HEK293 (cell line): ENCODE measurements at regions not wholly inside any gene's neighbourhood (a gene's known extent, or its start where the extent isn't known, plus 50 kb on each side); places are given as distances from the start of the nearest gene placed in this dataset.

ENCODE experiments used
- CTCF ChIA-PET: fragments of 350-600 bp; formaldehyde crosslinking; extraction: SDS; loops from one replicate; lab custom pipeline; 2021; ENCODE audit warnings: antibody characterized with exemption; lab: Yijun Ruan, JAX
- POLR2A ChIA-PET: fragments of 300-600 bp; formaldehyde crosslinking; extraction: SDS; loops from one replicate; lab custom pipeline; 2020; ENCODE audit warnings: antibody characterized with exemption, inconsistent platforms; lab: Yijun Ruan, JAX
- H3K27ac ChIP-seq: fragments of 200-500 bp; sonication (Bioruptor generic); 2 replicates; pipeline ENCODE4 v1.5.1; 2014; ENCODE audit warnings: low read depth, low read length, control low read depth, inconsistent platforms; ENCODE audit errors: extremely low read depth
- H3K36me3 ChIP-seq, 2 experiments: fragments of 200-500 bp in 1 of 2; sonication (Bioruptor generic) in 1 of 2; 1 replicate in 1 of 2; 2 replicates in 1 of 2; pipeline ENCODE4 v1.5.1; 2014 to 2017; ENCODE audit warnings: inconsistent platforms in 2 of 2, low read length in 2 of 2; ENCODE audit not compliant: control insufficient read depth in 2 of 2, insufficient read depth in 1 of 2
- H3K4me1 ChIP-seq: fragments of 200-500 bp; sonication (Bioruptor generic); 2 replicates; pipeline ENCODE4 v1.5.1; 2014; ENCODE audit warnings: mild to moderate bottlenecking, low read length, inconsistent platforms; ENCODE audit not compliant: control insufficient read depth, insufficient read depth
- H3K4me3 ChIP-seq: 2 replicates; pipeline ENCODE4 v1.5.1; 2011; ENCODE audit warnings: low read depth, mild to moderate bottlenecking, control low read depth, low read length, moderate library complexity
- H3K9me3 ChIP-seq: fragments of 200-500 bp; sonication (Bioruptor generic); 2 replicates; pipeline ENCODE4 v1.5.1; 2014; ENCODE audit warnings: low read depth, low read length, inconsistent platforms; ENCODE audit not compliant: control insufficient read depth, insufficient read depth
- KLF16 ChIP-seq: fragments of 450-650 bp; formaldehyde crosslinking; IDR thresholded peaks from 2 replicates; pipeline ENCODE4 v1.5.1; 2017; ENCODE audit warnings: missing biosample characterization, missing genetic modification characterization
- MZF1 ChIP-seq: fragments of 450-650 bp; formaldehyde crosslinking; IDR thresholded peaks from 2 replicates; pipeline ENCODE4 v1.5.1; 2017; ENCODE audit warnings: missing biosample characterization, missing genetic modification characterization, borderline replicate concordance
- PRDM1 ChIP-seq: fragments of 450-650 bp; formaldehyde crosslinking; IDR thresholded peaks from 2 replicates; pipeline ENCODE4; 2016; ENCODE audit warnings: missing biosample characterization, missing genetic modification characterization
- RBAK ChIP-seq: fragments of 450-650 bp; formaldehyde crosslinking; IDR thresholded peaks from 2 replicates; pipeline ENCODE4 v1.5.1; 2016; ENCODE audit warnings: missing biosample characterization, missing genetic modification characterization
- SCRT2 ChIP-seq: fragments of 450-650 bp; formaldehyde crosslinking; IDR thresholded peaks from 2 replicates; pipeline ENCODE4 v1.5.1; 2016; ENCODE audit warnings: missing biosample characterization, missing genetic modification characterization
- TCF7L2 ChIP-seq: IDR thresholded peaks from 2 replicates; pipeline ENCODE4 v1.6.1; 2011; ENCODE audit warnings: low read depth, mild to moderate bottlenecking, inconsistent platforms, low read length, moderate library complexity, borderline replicate concordance
- ZBTB20 ChIP-seq: fragments of 450-650 bp; formaldehyde crosslinking; IDR thresholded peaks from 2 replicates; pipeline ENCODE4 v1.5.1; 2016; ENCODE audit warnings: missing biosample characterization, missing genetic modification characterization
- ZNF112 ChIP-seq: fragments of 450-650 bp; formaldehyde crosslinking; IDR thresholded peaks from 2 replicates; pipeline ENCODE4 v1.5.0; 2017; ENCODE audit warnings: missing biosample characterization, missing genetic modification characterization
- ZNF174 ChIP-seq: fragments of 450-650 bp; formaldehyde crosslinking; IDR thresholded peaks from 2 replicates; pipeline ENCODE4 v1.5.0; 2017; ENCODE audit warnings: missing biosample characterization, mild to moderate bottlenecking, missing genetic modification characterization
- ZNF302 ChIP-seq: fragments of 450-650 bp; formaldehyde crosslinking; IDR thresholded peaks from 2 replicates; pipeline ENCODE4 v1.5.1; 2016; ENCODE audit warnings: missing biosample characterization, missing genetic modification characterization, low read depth
- ZNF394 ChIP-seq: fragments of 450-650 bp; formaldehyde crosslinking; IDR thresholded peaks from 2 replicates; pipeline ENCODE4 v1.5.1; 2016; ENCODE audit warnings: missing biosample characterization, missing genetic modification characterization, mild to moderate bottlenecking, moderate library complexity, borderline replicate concordance
- ZNF501 ChIP-seq: fragments of 450-650 bp; formaldehyde crosslinking; IDR thresholded peaks from 2 replicates; pipeline ENCODE4 v1.5.1; 2016; ENCODE audit warnings: missing biosample characterization, missing genetic modification characterization
- ZNF660 ChIP-seq: fragments of 450-650 bp; IDR thresholded peaks from 2 replicates; pipeline ENCODE4 v1.5.1; 2018; ENCODE audit warnings: missing biosample characterization, mild to moderate bottlenecking, missing genetic modification characterization
- TF ChIP-seq, protein P1 (sequence below): fragments of 450-650 bp; formaldehyde crosslinking; IDR thresholded peaks from 2 replicates; pipeline ENCODE4 v1.5.1; 2016; ENCODE audit warnings: missing biosample characterization, missing genetic modification characterization
- TF ChIP-seq, protein P2 (sequence below): fragments of 450-650 bp; formaldehyde crosslinking; IDR thresholded peaks from 2 replicates; pipeline ENCODE4 v1.5.1; 2016; ENCODE audit warnings: missing biosample characterization, missing genetic modification characterization, low read depth
- TF ChIP-seq, protein P3 (sequence below): fragments of 450-650 bp; formaldehyde crosslinking; IDR thresholded peaks from 2 replicates; pipeline ENCODE4 v1.5.0; 2017; ENCODE audit warnings: missing biosample characterization, missing genetic modification characterization, borderline replicate concordance
- TF ChIP-seq, protein P4 (sequence below): fragments of 450-650 bp; formaldehyde crosslinking; IDR thresholded peaks from 2 replicates; pipeline ENCODE4 v1.5.1; 2017; ENCODE audit warnings: missing biosample characterization, missing genetic modification characterization
- TF ChIP-seq, protein P5 (sequence below): fragments of 450-650 bp; formaldehyde crosslinking; IDR thresholded peaks from 2 replicates; pipeline ENCODE4 v1.5.1; 2016; ENCODE audit warnings: missing biosample characterization, missing genetic modification characterization
- TF ChIP-seq, protein P6 (sequence below): fragments of 450-650 bp; formaldehyde crosslinking; IDR thresholded peaks from 2 replicates; pipeline ENCODE4 v1.5.1; 2016; ENCODE audit warnings: missing biosample characterization, missing genetic modification characterization

DNA sequence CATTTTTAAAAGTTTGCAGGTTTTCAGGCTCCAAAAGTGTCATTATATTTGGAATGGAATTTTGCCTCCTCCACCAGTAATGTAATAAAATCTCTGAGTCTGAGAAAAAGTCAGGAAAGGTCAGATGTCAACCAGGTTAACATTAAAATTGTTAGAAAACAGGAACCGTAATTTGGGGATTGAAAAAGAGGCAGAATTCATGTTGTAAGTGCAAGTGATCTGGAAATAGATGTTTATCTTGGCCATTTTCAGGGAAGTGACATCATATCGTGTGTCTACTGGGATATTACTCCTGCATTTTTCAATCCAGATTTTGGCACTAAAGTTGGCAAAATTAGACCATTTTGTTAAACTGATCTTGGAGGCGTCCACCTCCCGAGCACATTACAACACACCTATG, 428.5 kb upstream of the MGMT start:
- H3K36me3 ChIP-seq: no peaks in the 10 kb centered on the region
- H3K27ac ChIP-seq: no peak overlapping the region
- ChIA-PET POLR2A (no interaction called here), CTCF (interaction anchor here (0.7 to 1.2 kb wide), 2 partner anchors 416 to 933 kb away, joined by 3 read pairs; no protein-coding TSS in a partner anchor)
- TF ChIP-seq KLF16: 0 out of 2 replicates have a peak, but pooled peaks have one; percentile 28
- TF ChIP-seq, protein P1, sequence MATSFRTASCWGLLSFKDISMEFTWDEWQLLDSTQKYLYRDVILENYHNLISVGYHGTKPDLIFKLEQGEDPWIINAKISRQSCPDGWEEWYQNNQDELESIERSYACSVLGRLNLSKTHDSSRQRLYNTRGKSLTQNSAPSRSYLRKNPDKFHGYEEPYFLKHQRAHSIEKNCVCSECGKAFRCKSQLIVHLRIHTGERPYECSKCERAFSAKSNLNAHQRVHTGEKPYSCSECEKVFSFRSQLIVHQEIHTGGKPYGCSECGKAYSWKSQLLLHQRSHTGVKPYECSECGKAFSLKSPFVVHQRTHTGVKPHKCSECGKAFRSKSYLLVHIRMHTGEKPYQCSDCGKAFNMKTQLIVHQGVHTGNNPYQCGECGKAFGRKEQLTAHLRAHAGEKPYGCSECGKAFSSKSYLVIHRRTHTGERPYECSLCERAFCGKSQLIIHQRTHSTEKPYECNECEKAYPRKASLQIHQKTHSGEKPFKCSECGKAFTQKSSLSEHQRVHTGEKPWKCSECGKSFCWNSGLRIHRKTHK (tag by site-specific recombination): no peak
- TF ChIP-seq ZNF501 (tag by site-specific recombination): no peak
- no peak for TF ChIP-seq ZNF302 (tag by site-specific recombination)
- TF ChIP-seq ZNF394 (tag by site-specific recombination): no peak
- 0 out of 2 replicates have a peak, but pooled peaks have one; percentile 54 for TF ChIP-seq MZF1 (tag by site-specific recombination)
- no peak for TF ChIP-seq ZNF660 (tag by site-specific recombination)
- no peak for TF ChIP-seq TCF7L2
- TF ChIP-seq, protein P2, sequence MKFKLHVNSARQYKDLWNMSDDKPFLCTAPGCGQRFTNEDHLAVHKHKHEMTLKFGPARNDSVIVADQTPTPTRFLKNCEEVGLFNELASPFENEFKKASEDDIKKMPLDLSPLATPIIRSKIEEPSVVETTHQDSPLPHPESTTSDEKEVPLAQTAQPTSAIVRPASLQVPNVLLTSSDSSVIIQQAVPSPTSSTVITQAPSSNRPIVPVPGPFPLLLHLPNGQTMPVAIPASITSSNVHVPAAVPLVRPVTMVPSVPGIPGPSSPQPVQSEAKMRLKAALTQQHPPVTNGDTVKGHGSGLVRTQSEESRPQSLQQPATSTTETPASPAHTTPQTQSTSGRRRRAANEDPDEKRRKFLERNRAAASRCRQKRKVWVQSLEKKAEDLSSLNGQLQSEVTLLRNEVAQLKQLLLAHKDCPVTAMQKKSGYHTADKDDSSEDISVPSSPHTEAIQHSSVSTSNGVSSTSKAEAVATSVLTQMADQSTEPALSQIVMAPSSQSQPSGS (tag by site-specific recombination): peak; percentile 27; the same call in 1 of the 2 replicates
- TF ChIP-seq, protein P3, sequence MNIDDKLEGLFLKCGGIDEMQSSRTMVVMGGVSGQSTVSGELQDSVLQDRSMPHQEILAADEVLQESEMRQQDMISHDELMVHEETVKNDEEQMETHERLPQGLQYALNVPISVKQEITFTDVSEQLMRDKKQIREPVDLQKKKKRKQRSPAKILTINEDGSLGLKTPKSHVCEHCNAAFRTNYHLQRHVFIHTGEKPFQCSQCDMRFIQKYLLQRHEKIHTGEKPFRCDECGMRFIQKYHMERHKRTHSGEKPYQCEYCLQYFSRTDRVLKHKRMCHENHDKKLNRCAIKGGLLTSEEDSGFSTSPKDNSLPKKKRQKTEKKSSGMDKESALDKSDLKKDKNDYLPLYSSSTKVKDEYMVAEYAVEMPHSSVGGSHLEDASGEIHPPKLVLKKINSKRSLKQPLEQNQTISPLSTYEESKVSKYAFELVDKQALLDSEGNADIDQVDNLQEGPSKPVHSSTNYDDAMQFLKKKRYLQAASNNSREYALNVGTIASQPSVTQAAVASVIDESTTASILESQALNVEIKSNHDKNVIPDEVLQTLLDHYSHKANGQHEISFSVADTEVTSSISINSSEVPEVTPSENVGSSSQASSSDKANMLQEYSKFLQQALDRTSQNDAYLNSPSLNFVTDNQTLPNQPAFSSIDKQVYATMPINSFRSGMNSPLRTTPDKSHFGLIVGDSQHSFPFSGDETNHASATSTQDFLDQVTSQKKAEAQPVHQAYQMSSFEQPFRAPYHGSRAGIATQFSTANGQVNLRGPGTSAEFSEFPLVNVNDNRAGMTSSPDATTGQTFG (tag by site-specific recombination): no peak
- TF ChIP-seq ZNF112 (tag by site-specific recombination): no peak
- TF ChIP-seq RBAK (tag by site-specific recombination): no peak
- TF ChIP-seq ZNF174 (tag by site-specific recombination): no peak
- TF ChIP-seq, protein P4, sequence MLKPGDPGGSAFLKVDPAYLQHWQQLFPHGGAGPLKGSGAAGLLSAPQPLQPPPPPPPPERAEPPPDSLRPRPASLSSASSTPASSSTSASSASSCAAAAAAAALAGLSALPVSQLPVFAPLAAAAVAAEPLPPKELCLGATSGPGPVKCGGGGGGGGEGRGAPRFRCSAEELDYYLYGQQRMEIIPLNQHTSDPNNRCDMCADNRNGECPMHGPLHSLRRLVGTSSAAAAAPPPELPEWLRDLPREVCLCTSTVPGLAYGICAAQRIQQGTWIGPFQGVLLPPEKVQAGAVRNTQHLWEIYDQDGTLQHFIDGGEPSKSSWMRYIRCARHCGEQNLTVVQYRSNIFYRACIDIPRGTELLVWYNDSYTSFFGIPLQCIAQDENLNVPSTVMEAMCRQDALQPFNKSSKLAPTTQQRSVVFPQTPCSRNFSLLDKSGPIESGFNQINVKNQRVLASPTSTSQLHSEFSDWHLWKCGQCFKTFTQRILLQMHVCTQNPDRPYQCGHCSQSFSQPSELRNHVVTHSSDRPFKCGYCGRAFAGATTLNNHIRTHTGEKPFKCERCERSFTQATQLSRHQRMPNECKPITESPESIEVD (tag by site-specific recombination): peak; percentile 86
- TF ChIP-seq ZBTB20: no peak
- no peaks in the 10 kb centered on the region for H3K9me3 ChIP-seq
- H3K4me3 ChIP-seq: no peak overlapping the region
- 0 out of 2 replicates have a peak, but pooled peaks cover 4% of the 10 kb centered on the region for H3K4me1 ChIP-seq

DNA sequence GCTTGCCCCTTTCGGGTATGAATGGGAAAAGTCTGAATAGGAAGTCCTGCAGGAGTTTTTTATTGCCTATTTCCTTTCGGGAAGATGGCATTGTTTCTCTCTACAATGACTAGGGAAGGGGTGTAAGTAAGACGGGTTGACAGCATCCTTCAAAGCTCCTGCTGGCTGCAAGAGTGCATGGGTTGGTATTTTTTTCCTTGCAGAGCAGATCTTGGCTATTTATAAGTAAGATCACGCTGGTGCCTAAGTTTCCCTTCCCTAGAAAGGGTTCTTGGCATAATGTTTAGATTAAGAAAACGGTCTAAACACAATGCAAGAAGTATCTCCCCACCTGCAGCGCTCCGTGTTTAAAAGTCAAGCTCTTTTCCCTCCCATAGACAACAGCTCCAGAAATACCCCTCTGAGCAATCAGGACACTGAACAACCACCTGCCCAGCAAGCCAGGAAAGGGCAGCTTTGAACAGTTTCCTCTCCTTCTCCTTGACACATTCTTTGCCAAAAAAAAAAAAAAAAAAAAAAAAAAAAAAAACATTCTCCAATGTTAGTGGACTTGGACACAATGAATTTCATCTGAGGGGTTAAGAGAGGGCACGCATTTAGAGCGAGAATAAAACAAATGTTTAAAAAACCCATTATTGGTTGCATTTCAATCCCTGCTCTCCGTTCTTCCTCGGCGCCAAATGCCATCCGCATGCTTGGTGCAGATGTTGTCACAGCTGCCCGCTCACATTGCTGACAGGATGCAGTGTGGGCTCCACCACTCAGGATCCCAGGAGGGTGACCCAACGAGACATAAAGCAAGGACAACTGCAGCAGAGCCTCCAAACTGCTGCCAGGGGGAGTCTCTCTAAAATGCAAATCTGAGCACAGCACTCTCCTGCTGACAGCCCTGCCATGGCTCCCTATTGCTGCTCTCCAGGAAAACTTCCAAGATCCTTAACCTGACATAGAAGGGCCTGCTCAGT, 427.4 kb upstream of the MGMT start:
- CTCF ChIA-PET: no interaction called here

More for the DNA sequence above, 427.4 kb upstream of the MGMT start:
- POLR2A ChIA-PET: no interaction called here
- Histone ChIP-seq H3K4me1 (0 out of 2 replicates have a peak, but pooled peaks cover 4% of the 10 kb centered on the region), H3K27ac (no peak overlapping the region), H3K4me3 (no peak overlapping the region), H3K9me3 (no peaks in the 10 kb centered on the region), H3K36me3 (no peaks in the 10 kb centered on the region)
- TF ChIP-seq PRDM1 (tag by site-specific recombination) (no peak), SCRT2 (no peak)
- TF ChIP-seq, protein P5, sequence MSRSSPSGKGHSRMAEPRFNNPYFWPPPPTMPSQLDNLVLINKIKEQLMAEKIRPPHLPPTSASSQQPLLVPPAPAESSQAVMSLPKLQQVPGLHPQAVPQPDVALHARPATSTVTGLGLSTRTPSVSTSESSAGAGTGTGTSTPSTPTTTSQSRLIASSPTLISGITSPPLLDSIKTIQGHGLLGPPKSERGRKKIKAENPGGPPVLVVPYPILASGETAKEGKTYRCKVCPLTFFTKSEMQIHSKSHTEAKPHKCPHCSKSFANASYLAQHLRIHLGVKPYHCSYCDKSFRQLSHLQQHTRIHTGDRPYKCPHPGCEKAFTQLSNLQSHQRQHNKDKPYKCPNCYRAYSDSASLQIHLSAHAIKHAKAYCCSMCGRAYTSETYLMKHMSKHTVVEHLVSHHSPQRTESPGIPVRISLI (tag by site-specific recombination): peak; percentile 40; the same call in 1 of the 2 replicates
- TF ChIP-seq, protein P6, sequence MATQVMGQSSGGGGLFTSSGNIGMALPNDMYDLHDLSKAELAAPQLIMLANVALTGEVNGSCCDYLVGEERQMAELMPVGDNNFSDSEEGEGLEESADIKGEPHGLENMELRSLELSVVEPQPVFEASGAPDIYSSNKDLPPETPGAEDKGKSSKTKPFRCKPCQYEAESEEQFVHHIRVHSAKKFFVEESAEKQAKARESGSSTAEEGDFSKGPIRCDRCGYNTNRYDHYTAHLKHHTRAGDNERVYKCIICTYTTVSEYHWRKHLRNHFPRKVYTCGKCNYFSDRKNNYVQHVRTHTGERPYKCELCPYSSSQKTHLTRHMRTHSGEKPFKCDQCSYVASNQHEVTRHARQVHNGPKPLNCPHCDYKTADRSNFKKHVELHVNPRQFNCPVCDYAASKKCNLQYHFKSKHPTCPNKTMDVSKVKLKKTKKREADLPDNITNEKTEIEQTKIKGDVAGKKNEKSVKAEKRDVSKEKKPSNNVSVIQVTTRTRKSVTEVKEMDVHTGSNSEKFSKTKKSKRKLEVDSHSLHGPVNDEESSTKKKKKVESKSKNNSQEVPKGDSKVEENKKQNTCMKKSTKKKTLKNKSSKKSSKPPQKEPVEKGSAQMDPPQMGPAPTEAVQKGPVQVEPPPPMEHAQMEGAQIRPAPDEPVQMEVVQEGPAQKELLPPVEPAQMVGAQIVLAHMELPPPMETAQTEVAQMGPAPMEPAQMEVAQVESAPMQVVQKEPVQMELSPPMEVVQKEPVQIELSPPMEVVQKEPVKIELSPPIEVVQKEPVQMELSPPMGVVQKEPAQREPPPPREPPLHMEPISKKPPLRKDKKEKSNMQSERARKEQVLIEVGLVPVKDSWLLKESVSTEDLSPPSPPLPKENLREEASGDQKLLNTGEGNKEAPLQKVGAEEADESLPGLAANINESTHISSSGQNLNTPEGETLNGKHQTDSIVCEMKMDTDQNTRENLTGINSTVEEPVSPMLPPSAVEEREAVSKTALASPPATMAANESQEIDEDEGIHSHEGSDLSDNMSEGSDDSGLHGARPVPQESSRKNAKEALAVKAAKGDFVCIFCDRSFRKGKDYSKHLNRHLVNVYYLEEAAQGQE (tag by site-specific recombination): no peak
